Fibroblast of pulmonary artery (primary cell): ENCODE measurements at regions not wholly inside any gene's neighbourhood (a gene's known extent, or its start where the extent isn't known, plus 50 kb on each side); places are given as distances from the start of the nearest gene placed in this dataset.

Experiments
- DNase-seq: peaks from one replicate; pipeline ENCODE4 v3.0.0-alpha.2; 2010; ENCODE audit warnings: low read depth
- H3K4me3 ChIP-seq: replicated peaks from 2 replicates; pipeline ENCODE4 v1.5.1; 2011; ENCODE audit warnings: low read depth, mild to moderate bottlenecking, control low read depth, low read length, moderate library complexity
- CTCF ChIP-seq: IDR thresholded peaks from 2 replicates; pipeline ENCODE4 v1.5.1; 2011; ENCODE audit warnings: mild to moderate bottlenecking, control low read depth, low read length, inconsistent platforms; ENCODE audit errors: missing control alignments

- DNase-seq, result peak; percentile 64
- no peak overlapping the region for H3K4me3 ChIP-seq
- TF ChIP-seq CTCF, result no peak
Observed at GRCh38 chr4:126800575-126801141, 832.1 kb upstream of the INTU start.

- H3K4me3 ChIP-seq, result no peak overlapping the region
- no peak for DNase-seq
- TF ChIP-seq CTCF, result no peak
Observed at GRCh38 chr4:126807132-126807531, 825.6 kb upstream of the INTU start.

GRCh38 chr4:126812076-126812475 is 820.7 kb upstream of the INTU start:
- no peak overlapping the region for H3K4me3 ChIP-seq
- TF ChIP-seq CTCF, result no peak
- DNase-seq, result no peak

GRCh38 chr4:126820631-126821030 is 812.1 kb upstream of the INTU start:
- no peak overlapping the region for H3K4me3 ChIP-seq
- DNase-seq, result no peak
- TF ChIP-seq CTCF, result no peak

- TF ChIP-seq CTCF, result no peak
- DNase-seq, result no peak
- no peak overlapping the region for H3K4me3 ChIP-seq
Observed at GRCh38 chr4:126821152-126821551, 811.6 kb upstream of the INTU start.

GRCh38 chr4:126825083-126825482 is 807.7 kb upstream of the INTU start:
- no peak for TF ChIP-seq CTCF
- H3K4me3 ChIP-seq, result no peak overlapping the region
- no peak for DNase-seq

- no peak overlapping the region for H3K4me3 ChIP-seq
- no peak for DNase-seq
- TF ChIP-seq CTCF, result no peak
Observed at GRCh38 chr4:126827669-126828068, 805.1 kb upstream of the INTU start.
